CD14-positive monocyte (primary cell): ENCODE measurements at regions not wholly inside any gene's neighbourhood (a gene's known extent, or its start where the extent isn't known, plus 50 kb on each side); places are given as distances from the start of the nearest gene placed in this dataset.

Experiments
- DNase-seq, 3 donors: peaks; one replicate each; pipeline ENCODE4 v3.0.0-alpha.2; 2011 to 2022
- H2AFZ ChIP-seq: 2 replicates; pipeline ENCODE4 v1.6.0; 2012; ENCODE audit warnings: mild to moderate bottlenecking, low read depth, low read length, inconsistent platforms; ENCODE audit not compliant: insufficient read depth, poor library complexity, severe bottlenecking
- H3K27ac ChIP-seq, 2 donors: 1 replicate in 1 of 2; 2 replicates in 1 of 2; pipeline ENCODE4 v1.5.1; 2012 to 2013; ENCODE audit warnings: low read length in 2 of 2, control low read depth in 1 of 2, inconsistent platforms in 1 of 2, low read depth in 1 of 2, mild to moderate bottlenecking in 1 of 2
- H3K27me3 ChIP-seq, 2 donors: one replicate each; pipeline versions ENCODE4 v1.6.0 to v1.6.1; 2011 to 2013; ENCODE audit warnings: low read length in 2 of 2; ENCODE audit not compliant: control insufficient read depth in 2 of 2, insufficient read depth in 2 of 2
- H3K36me3 ChIP-seq, 2 donors: replicated peaks in 1 of 2; 1 replicate in 1 of 2; 2 replicates in 1 of 2; pipeline versions ENCODE4 v1.5.1 to v1.6.1; 2012 to 2013; ENCODE audit warnings: low read length in 2 of 2, control low read depth in 1 of 2, inconsistent platforms in 1 of 2, mild to moderate bottlenecking in 1 of 2; ENCODE audit not compliant: insufficient read depth in 2 of 2, control insufficient read depth in 1 of 2
- H3K4me1 ChIP-seq, 2 donors: 1 replicate in 1 of 2; 2 replicates in 1 of 2; pipeline versions ENCODE4 v1.5.1 to v1.6.1; 2012 to 2013; ENCODE audit warnings: low read length in 2 of 2, control low read depth in 1 of 2, inconsistent platforms in 1 of 2, mild to moderate bottlenecking in 1 of 2, moderate library complexity in 1 of 2; ENCODE audit not compliant: insufficient read depth in 2 of 2, control insufficient read depth in 1 of 2
- H3K4me2 ChIP-seq: replicated peaks from 2 replicates; pipeline ENCODE3; 2012; ENCODE audit warnings: low read length, moderate library complexity, mild to moderate bottlenecking; ENCODE audit not compliant: poor library complexity, severe bottlenecking; ENCODE audit errors: extremely low read depth
- H3K4me3 ChIP-seq, 3 experiments: fragments of 200-600 bp in 1 of 3; sonication (generic) in 1 of 3; replicated peaks in 1 of 3; 1 replicate in 2 of 3; 2 replicates in 1 of 3; pipeline ENCODE4 v1.5.1; 2011 to 2013; ENCODE audit warnings: low read length in 3 of 3, mild to moderate bottlenecking in 3 of 3, control low read depth in 2 of 3, low read depth in 2 of 3, inconsistent platforms in 1 of 3, moderate library complexity in 1 of 3
- H3K79me2 ChIP-seq: 2 replicates; pipeline ENCODE4 v1.6.0; 2012; ENCODE audit warnings: mild to moderate bottlenecking, control low read depth, inconsistent platforms, low read length, moderate library complexity; ENCODE audit not compliant: insufficient read depth
- H3K9ac ChIP-seq: 2 replicates; pipeline ENCODE4 v1.6.0; 2017; ENCODE audit warnings: low read length, mild to moderate bottlenecking; ENCODE audit not compliant: insufficient read depth, poor library complexity, severe bottlenecking
- H3K9me3 ChIP-seq, 2 donors: replicated peaks in 1 of 2; 1 replicate in 1 of 2; 2 replicates in 1 of 2; pipeline versions ENCODE4 v1.5.1 to v1.6.1; 2012 to 2013; ENCODE audit warnings: low read length in 2 of 2, control low read depth in 1 of 2; ENCODE audit not compliant: control insufficient read depth in 1 of 2, insufficient read depth in 1 of 2
- H4K20me1 ChIP-seq: 2 replicates; pipeline ENCODE4 v1.6.0; 2012; ENCODE audit warnings: mild to moderate bottlenecking, low read length, control low read depth, moderate library complexity; ENCODE audit not compliant: insufficient read depth
- H3K27ac Mint-ChIP-seq, 7 donors: one replicate each; pipeline ENCODE4 v1.8.0; 2020; ENCODE audit warnings: mild to moderate bottlenecking in 7 of 7, mixed read lengths in 7 of 7, moderate library complexity in 6 of 7, inconsistent platforms in 2 of 7
- H3K27me3 Mint-ChIP-seq, 3 donors: one replicate each; pipeline ENCODE4 v1.8.0; 2021 to 2022; ENCODE audit warnings: low read depth in 3 of 3, mild to moderate bottlenecking in 3 of 3, mixed read lengths in 3 of 3, moderate library complexity in 3 of 3, inconsistent platforms in 1 of 3
- H3K36me3 Mint-ChIP-seq, 2 donors: one replicate each; pipeline ENCODE4 v1.8.0; 2020; ENCODE audit warnings: mixed read lengths in 2 of 2, inconsistent platforms in 1 of 2, mild to moderate bottlenecking in 1 of 2
- H3K4me1 Mint-ChIP-seq: one replicate; pipeline ENCODE4 v1.8.0; 2020; ENCODE audit warnings: mild to moderate bottlenecking, mixed read lengths
- H3K4me3 Mint-ChIP-seq, 2 donors: one replicate each; pipeline ENCODE4 v1.8.0; 2020; ENCODE audit warnings: mild to moderate bottlenecking in 2 of 2, mixed read lengths in 2 of 2, moderate library complexity in 1 of 2
- H3K9me3 Mint-ChIP-seq, 7 donors: one replicate each; pipeline ENCODE4 v1.8.0; 2020 to 2022; ENCODE audit warnings: mixed read lengths in 7 of 7, mild to moderate bottlenecking in 6 of 7, moderate library complexity in 6 of 7, inconsistent platforms in 2 of 7
- CTCF ChIP-seq: fragments of 200-600 bp; IDR thresholded peaks from one replicate; pipeline ENCODE4 v1.8.0; 2022; ENCODE audit warnings: antibody characterized with exemption, mild to moderate bottlenecking
- WGBS: methylation state at CpG from one replicate; pipeline ENCODE4 v1.1.5; 2013; ENCODE audit warnings: missing lambda C conversion rate; ENCODE audit not compliant: insufficient coverage; 5-methylcytosine and 5-hydroxymethylcytosine counted together
- intact Hi-C, 2 donors: fragments of 100-400 bp; cut with micrococcal nuclease; formaldehyde crosslinking; loops; one replicate each; pipeline versions ENCODE4 v1.15.0 to v1.15.1; 2023

- no peaks in the 10 kb centered on the region for H4K20me1 ChIP-seq
- no peak overlapping the region for H3K4me3 ChIP-seq
- H3K4me3 Mint-ChIP-seq = no peak overlapping the region
- no peak overlapping the region for H3K4me2 ChIP-seq
- DNase-seq = no peak
- no peaks in the 10 kb centered on the region for H3K36me3 Mint-ChIP-seq
- H3K36me3 ChIP-seq = no peaks in the 10 kb centered on the region
- no peaks in the 10 kb centered on the region for H3K4me1 ChIP-seq
- intact Hi-C loops = no loop called here
- peaks cover 0 to 7% (median 0%) of the 10 kb centered on the region in 7 donors for H3K9me3 Mint-ChIP-seq
- no peaks in the 10 kb centered on the region for H3K27me3 ChIP-seq
- no peaks in the 10 kb centered on the region for H3K27me3 Mint-ChIP-seq
- peaks cover 7 to 8% of the 10 kb centered on the region in 2 donors for H3K9me3 ChIP-seq
- no peak for TF ChIP-seq CTCF
- WGBS = 100% methylated on average over 2 of the region's 5 CpGs
- no peaks in the 10 kb centered on the region for H3K79me2 ChIP-seq
- no peak overlapping the region for H2AFZ ChIP-seq
- no peak overlapping the region for H3K9ac ChIP-seq
- H3K4me1 Mint-ChIP-seq = no peaks in the 10 kb centered on the region
- H3K27ac ChIP-seq = no peak overlapping the region
- H3K27ac Mint-ChIP-seq = no peak overlapping the region
Measured at GRCh38 chr5:23963449-23963848, 456.0 kb downstream of the PRDM9 start.

- H3K36me3 Mint-ChIP-seq = no peaks in the 10 kb centered on the region
Measured at GRCh38 chr5:23977365-23977764, 470.0 kb downstream of the PRDM9 start.

More at GRCh38 chr5:23977365-23977764, 470.0 kb downstream of the PRDM9 start:
- Mint-ChIP-seq H3K9me3 (peaks cover 4 to 18% (median 9%) of the 10 kb centered on the region in 7 donors), H3K27me3 (no peaks in the 10 kb centered on the region), H3K27ac (no peak overlapping the region), H3K4me3 (no peak overlapping the region), H3K4me1 (no peaks in the 10 kb centered on the region)
- Histone ChIP-seq H3K36me3 (no peaks in the 10 kb centered on the region), H3K4me2 (no peak overlapping the region), H3K4me3 (no peak overlapping the region), H3K9ac (no peak overlapping the region), H3K4me1 (no peaks in the 10 kb centered on the region), H4K20me1 (no peaks in the 10 kb centered on the region), H3K9me3 (peaks cover 18 to 19% of the 10 kb centered on the region in 2 donors), H3K27ac (no peak overlapping the region), H3K79me2 (no peaks in the 10 kb centered on the region), H2AFZ (no peak overlapping the region), H3K27me3 (no peaks in the 10 kb centered on the region)
- no peak for TF ChIP-seq CTCF
- 83% methylated on average over 1 of the region's 6 CpGs for WGBS
- DNase-seq = no peak
- intact Hi-C loops = no loop called here
